GM18520 (cell line): ENCODE measurements at regions not wholly inside any gene's neighbourhood (a gene's known extent, or its start where the extent isn't known, plus 50 kb on each side); places are given as distances from the start of the nearest gene placed in this dataset.
"Not testable (repeated sequence)": the region's sequence is repeated elsewhere in the genome, so short reads cannot be mapped to it uniquely, and the experiment has no call there.

Source experiments
- ATAC-seq: cut with Tn5 transposase; IDR thresholded peaks from one replicate; pipeline ENCODE4 v1.9.1; 2021; ENCODE audit not compliant: unreplicated experiment

GRCh38 chr14:105924951-105925591, 398.7 kb downstream of the TMEM121 start:
- no peak for ATAC-seq

DNA sequence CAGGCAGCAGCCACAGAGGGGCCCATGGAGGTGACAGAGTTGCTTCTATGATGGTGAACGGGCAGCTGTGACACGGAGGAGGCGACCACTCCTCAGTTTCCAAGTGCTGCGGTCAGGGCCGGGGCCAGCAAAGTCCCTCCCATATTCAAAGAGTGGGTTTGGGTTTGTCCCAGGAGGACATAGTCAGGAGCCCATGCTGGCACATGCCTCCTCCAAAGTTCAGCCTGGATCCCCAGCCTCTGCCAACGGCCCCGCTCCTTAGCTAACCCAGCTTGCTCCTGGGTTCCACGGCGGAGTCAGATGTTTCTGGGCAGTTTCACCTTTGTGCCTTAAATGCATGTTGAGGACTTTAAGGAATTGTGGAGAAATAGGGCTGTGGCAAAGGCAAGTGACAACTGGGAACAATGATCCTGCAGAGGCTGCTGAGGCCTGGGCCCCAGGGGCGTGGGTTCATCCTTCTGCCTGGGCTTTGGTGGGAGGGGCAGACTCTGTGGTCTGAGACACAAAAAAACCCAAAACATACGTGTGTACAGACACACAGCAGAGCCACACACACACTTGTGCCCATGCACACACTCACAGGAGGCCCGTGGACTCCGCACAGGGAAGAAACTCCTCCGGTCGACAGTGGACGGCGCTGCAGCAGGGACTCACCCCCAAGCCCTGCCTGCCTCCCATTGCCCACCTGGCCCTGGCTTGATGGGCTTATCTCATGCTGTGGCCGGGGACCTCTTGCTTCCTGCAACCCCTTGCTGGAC, 399.4 kb downstream of the TMEM121 start:
- no peak for ATAC-seq

DNA sequence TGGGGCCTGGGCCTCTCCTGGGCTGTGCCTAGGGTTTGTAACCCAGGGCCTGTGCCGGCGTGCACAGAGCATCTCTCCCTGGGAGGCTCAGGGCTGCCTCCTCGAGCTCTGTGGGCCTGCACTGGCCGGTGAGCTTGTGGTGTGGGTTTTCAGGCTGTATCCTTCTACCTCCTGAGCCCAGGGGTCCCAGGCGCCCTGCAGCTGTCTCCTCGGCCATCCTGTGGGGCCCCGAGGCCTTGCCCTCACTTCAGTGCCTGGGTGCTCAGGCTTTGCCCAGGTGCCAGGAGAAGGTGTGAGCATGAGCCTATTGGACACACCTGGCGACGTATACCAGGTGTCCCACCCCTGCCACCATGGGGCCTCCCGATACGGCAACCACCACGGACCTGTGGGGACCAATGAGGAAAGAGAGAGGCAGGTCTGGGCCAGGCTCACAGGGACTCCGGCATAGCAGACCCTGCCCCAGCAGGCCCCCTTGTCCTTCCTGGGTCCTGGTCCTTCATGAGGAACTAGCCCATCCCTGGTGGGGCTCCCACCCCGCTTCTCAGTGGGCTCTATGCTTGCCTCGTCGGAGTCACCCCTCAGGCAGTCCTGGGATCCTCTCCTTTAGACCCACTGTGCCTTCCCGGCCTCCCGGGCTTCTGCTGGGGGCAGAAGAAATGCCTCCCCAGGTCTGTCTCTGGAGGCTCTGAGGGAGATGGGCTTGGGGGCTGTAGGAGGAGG, 400.2 kb downstream of the TMEM121 start:
- no peak for ATAC-seq

GRCh38 chr14:105927096-105928060, 401.0 kb downstream of the TMEM121 start:
- no peak for ATAC-seq

GRCh38 chr14:105928171-105929111, 402.1 kb downstream of the TMEM121 start:
- ATAC-seq: not testable (repeated sequence)

- ATAC-seq: no peak
Observed at GRCh38 chr14:105929327-105930081, 403.1 kb downstream of the TMEM121 start.

DNA sequence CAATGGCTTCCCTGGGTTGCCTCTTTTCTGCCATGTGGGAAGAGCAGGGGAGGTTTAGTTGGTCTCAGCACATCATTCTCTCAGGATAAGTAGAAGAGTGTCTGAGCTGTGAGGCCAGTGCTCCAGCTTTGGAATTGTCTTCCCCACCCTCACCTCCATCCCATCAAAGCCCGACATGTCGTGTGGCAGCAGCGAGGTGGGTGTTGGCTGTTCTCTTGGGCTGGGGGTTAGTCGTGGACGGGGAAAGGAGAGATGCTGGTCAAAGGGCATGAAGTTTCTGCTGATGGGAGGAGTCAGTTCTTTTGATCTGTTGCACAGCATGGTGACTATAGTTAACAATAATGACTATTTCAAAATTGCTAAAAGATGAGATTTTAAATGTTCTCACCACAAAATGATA, 404.2 kb downstream of the TMEM121 start:
- no peak for ATAC-seq

GRCh38 chr14:105931808-105932483, 405.6 kb downstream of the TMEM121 start:
- no peak for ATAC-seq

GRCh38 chr14:105933238-105933637, 406.9 kb downstream of the TMEM121 start:
- no peak for ATAC-seq

- ATAC-seq: no peak
Observed at GRCh38 chr14:105935384-105935783, 409.0 kb downstream of the TMEM121 start.

DNA sequence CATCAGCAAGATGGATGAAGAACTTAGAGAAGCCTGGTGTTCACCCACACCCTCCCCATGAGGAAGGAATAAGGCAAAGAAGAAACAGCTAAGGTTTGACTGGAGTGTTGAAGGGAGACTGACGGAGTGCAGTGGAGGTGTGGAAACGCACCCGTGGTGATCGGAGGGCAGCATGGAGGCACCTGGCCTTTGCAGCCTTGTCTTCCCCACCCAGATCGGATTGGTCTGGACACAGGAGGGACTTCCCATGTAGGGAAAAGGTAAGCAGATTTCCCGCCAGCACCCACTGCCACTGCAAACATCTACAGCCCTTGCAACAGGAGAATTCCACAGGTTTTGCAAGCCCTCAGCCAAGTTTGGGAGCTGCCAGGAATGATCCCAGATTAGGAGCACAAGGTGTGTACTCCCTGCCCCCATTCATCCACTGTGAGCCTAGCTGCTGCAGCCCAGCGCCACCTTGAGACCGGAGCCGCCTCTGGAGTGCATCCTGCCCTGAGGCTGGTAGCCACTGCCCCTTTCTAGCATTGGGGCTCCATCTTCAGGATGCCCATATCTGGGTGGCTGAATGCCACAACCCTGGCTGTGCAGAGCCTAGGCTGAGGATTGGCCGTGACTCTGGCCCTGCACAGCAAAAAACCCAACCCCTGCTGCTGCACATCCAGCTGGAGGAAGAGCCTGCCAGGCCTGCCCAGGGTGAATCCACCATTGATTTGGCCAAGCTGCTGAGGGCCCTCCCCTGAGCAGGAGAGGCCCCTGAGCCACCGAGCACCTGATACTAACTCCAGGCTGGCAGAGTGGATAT, 411.1 kb downstream of the TMEM121 start:
- ATAC-seq: no peak

- no peak for ATAC-seq
Observed at GRCh38 chr14:105938055-105938863, 411.9 kb downstream of the TMEM121 start.

GRCh38 chr14:105938959-105939358, 412.6 kb downstream of the TMEM121 start:
- no peak for ATAC-seq

DNA sequence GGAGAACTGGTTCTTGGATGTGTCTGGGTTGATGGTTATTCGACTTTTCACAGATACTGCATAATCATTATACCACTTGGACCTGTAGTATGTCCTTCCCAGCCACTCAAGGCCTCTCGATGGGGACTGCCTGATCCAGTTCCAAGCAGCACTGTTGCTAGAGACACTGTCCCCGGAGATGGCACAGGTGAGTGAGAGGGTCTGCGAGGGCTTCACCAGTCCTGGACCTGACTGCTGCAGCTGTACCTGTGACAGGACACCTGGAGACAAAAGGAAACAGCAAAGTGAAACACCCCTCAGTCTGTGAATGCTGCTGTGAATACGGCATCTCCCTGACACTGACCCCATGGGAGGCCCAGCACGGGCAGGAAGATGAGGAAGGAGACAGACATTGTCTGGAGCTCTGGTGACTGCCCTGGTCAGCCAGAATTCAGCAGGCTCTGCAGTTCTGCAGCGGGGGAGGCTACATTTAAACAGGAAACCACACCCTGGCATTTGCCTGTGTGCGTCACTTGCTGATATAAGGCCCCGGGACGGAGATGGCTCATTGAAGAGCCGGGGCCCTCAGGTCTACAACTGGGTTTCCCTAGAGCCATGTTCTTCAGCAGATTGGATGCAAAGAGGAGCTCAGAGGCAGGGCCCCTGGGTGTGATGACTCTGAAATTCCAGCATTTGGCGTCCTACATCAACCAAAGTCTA, 413.6 kb downstream of the TMEM121 start:
- ATAC-seq: no peak

GRCh38 chr14:105940534-105941225, 414.3 kb downstream of the TMEM121 start:
- no peak for ATAC-seq
